ENCODE measurements at regions not wholly inside any gene's neighbourhood (a gene's known extent, or its start where the extent isn't known, plus 50 kb on each side); places are given as distances from the start of the nearest gene placed in this dataset.

GRCh38 chr2:67954093-67954748 lies 108.6 kb downstream of the C1D start (continued):
- no peak for TF ChIP-seq CBFB (CRISPR knock-in tag; IDR thresholded peaks at IDR 0.05)
- TF ChIP-seq NCOA2 (CRISPR knock-in tag; IDR thresholded peaks at IDR 0.05), result 0 out of 2 replicates have a peak, but pooled peaks have one; percentile 35
- TF ChIP-seq REPIN1 (CRISPR knock-in tag; IDR thresholded peaks at IDR 0.05; ENCODE audit: borderline replicate concordance, low read depth), result no peak
- TF ChIP-seq NCOA1 (CRISPR knock-in tag; IDR thresholded peaks at IDR 0.05), result no peak
- no peak; the same call in 1 of the 2 replicates for TF ChIP-seq MNT (IDR thresholded peaks at IDR 0.05)
- TF ChIP-seq ZKSCAN1 (IDR thresholded peaks at IDR 0.05; ENCODE audit: low read length), result no peak
- no peak for TF ChIP-seq KDM4B (CRISPR knock-in tag; IDR thresholded peaks at IDR 0.05)
- no peak for TF ChIP-seq TRAFD1 (CRISPR knock-in tag; IDR thresholded peaks at IDR 0.05; ENCODE audit: borderline replicate concordance)
- no peak for TF ChIP-seq ZNF580 (CRISPR knock-in tag; IDR thresholded peaks at IDR 0.05; ENCODE audit: borderline replicate concordance, low read depth)
- TF ChIP-seq FOSL1 (CRISPR knock-in tag; IDR thresholded peaks at IDR 0.05; ENCODE audit: borderline replicate concordance), result no peak
- TF ChIP-seq ZKSCAN5 (CRISPR knock-in tag; IDR thresholded peaks at IDR 0.05), result no peak
- TF ChIP-seq GRHL1 (CRISPR knock-in tag; conservative IDR thresholded peaks at IDR 0.05), result no peak
- no peak for TF ChIP-seq JUNB (CRISPR knock-in tag; IDR thresholded peaks at IDR 0.05; ENCODE audit: borderline replicate concordance)
- no peak for TF ChIP-seq HOXA9 (CRISPR knock-in tag; IDR thresholded peaks at IDR 0.05; ENCODE audit: borderline replicate concordance)
- TF ChIP-seq SIN3A (IDR thresholded peaks at IDR 0.05; ENCODE audit: borderline replicate concordance, low read depth, low read length), result no peak
- TF ChIP-seq ZBTB33 (CRISPR knock-in tag; IDR thresholded peaks at IDR 0.05), result no peak
- TF ChIP-seq REL (CRISPR knock-in tag; conservative IDR thresholded peaks at IDR 0.05), result no peak
- TF ChIP-seq ZFP36 (IDR thresholded peaks at IDR 0.05; ENCODE audit: borderline replicate concordance, low read depth, low read length, partially characterized antibody), result no peak
- no peak for TF ChIP-seq IRF1 (CRISPR knock-in tag; IDR thresholded peaks at IDR 0.05; ENCODE audit: low read depth)
- no peak for TF ChIP-seq ATAD3A (CRISPR knock-in tag; IDR thresholded peaks at IDR 0.05)
- TF ChIP-seq ZNF746 (CRISPR knock-in tag; IDR thresholded peaks at IDR 0.05), result no peak
